ENCODE measurements at regions not wholly inside any gene's neighbourhood (a gene's known extent, or its start where the extent isn't known, plus 50 kb on each side); places are given as distances from the start of the nearest gene placed in this dataset.

GRCh38 chr17:15036238-15036637 is 228.9 kb downstream of the PMP22 start:
- no peak for DNase-seq

- DNase-seq: no peak
Observed at GRCh38 chr17:15031975-15032374, 233.2 kb downstream of the PMP22 start.

- no peak for DNase-seq
Observed at GRCh38 chr17:15029469-15029868, 235.7 kb downstream of the PMP22 start.

DNA sequence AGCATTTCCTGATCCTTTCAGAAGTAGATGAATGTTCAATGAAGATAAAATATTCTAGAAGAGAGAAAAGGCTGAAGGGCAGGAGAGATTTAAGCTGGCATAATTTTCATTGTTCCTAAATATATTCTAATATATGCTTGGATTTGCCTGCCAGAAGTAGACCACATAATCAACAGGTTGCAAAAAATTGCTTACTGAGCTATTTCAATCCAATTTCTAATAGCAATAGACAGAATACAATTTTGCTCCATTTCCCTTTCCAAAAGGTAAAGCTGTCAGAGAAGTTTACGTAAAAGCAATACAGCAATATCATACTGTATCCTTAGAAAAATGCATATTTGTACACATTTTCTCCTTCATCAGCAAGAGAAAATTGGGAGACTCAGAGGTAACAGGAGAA is 237.3 kb downstream of the PMP22 start:
- no peak for DNase-seq

DNA sequence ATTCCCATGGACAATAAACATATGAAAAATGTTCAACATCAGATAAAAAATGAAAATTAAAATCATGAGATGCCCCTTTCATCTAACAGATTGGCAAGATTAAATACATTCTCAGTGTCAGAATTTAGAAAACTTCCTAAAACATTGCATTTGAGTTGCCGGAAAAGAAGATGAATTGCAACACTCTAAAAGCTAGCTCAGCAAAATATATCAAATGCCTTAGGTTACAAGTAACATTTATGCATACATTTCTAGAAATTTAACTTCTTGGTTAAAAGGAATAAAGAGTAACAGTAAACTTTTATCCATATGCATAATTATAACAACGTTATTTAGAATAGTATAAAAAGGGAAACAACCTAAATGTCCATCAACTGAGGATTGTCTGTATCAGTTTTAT is 239.0 kb downstream of the PMP22 start:
- DNase-seq: no peak

DNA sequence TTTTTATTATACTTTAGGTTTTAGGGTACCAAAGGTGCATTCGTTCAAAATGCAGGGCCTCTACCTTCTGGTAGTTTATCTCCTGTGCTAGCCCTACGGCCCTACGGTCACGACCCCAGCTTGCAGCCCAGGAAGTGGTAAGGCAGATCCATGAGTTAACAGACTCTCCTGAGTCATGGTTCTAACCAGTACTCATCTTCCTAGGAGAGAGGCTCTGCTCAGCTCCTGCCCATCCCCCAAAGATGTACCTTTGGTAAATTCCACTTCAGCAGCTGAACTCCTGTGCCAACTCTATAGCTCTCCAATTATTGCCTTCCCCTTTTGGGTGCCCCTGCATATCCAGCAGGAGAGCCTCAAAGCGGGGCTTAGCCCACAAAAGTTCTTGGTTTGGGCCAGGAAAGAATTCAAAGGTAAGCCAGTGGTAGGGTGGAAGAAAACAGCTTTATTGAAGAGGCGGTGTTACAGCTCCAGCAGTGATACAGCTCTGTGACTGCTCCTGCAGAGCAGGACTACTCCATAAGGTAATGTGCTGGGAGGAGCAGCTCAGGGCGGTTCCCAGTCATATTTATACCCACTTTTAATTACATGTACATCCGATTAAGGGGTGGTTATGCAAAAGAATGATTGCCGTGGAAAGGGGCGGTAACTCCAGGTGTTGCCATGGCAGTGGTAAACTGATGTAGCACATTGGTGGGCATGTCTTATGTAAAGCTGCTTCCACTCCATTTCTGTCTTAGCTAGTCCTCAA is 241.4 kb downstream of the PMP22 start:
- no peak for DNase-seq

- DNase-seq: no peak
Observed at GRCh38 chr17:15019158-15019557, 246.0 kb downstream of the PMP22 start.

DNA sequence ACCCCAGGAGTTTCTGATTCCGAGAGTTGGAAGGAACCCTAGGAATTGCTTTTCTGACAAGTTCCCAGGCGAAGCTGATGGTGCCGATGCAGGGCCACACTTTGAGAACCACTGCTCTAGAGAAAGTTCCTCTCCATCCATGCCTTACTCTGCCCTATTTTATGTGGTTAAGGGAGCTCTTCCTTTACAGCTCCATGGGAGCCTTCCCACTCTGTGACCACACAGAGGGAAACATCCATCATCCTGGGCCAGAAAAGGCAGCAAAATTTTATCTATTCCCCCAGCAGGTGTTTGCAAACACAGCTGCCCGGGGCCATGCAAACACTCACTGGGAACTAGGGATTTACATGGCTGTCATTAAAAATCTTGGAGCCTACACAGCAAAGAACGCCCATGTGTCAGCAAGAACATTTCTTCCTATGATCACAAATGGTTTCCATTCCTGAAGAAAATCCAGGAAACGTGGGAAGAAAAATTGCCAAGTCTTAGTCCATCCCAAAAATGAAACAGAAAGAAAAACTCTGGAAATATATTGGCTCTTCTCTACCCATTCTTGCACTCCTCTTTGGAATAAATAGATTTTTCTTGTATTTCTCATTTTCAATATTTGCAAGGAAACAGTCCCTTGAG is 252.7 kb downstream of the PMP22 start:
- no peak for DNase-seq

GRCh38 chr17:15009087-15009486 is 256.0 kb downstream of the PMP22 start:
- no peak for DNase-seq

GRCh38 chr17:15007147-15007553 is 258.0 kb downstream of the PMP22 start:
- no peak for DNase-seq

- no peak for DNase-seq
Observed at GRCh38 chr17:15006421-15007128, 258.6 kb downstream of the PMP22 start.

DNA sequence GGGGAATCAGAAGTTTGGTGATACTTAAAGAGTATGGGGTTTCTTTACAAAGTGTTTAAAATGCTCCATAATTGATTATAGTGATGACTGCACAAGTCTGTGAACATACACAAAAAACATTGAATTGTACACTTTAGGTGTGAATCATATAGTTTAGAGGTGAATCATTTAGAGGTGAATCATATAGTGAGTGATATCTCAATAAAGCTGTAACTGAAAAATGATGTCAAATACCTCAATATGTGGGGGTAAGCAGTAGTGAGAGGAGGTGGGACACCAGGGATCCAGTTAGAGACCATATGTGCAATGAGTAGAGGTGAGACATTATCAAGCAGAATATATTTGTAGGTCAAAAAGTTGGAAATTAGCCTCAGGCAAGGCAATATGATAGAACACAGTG is 264.5 kb downstream of the PMP22 start:
- no peak for DNase-seq

DNA sequence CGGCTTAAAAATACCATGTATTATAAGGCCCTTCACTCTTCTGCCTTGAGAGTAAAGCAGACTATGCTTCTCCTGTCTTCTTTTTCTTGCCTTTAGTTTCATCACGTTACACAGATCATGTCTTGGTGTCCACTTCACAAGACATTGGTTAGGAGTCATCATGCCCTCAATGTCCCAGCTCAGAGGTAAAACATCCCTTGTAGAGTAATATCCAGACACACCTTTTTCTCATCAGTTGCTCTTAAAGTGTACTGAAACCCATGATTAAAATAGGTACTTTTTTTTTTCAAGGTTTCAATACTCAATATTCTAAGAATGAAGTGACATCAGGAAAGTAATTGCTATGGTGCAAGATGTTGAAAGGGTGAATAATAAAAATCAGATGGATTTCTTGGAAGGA is 267.8 kb downstream of the PMP22 start:
- no peak for DNase-seq

GRCh38 chr17:14986127-14986526 is 279.0 kb downstream of the PMP22 start:
- DNase-seq: no peak

- DNase-seq: no peak
Observed at GRCh38 chr17:14972844-14973243, 292.3 kb downstream of the PMP22 start.

GRCh38 chr17:14971054-14971453 is 294.1 kb downstream of the PMP22 start:
- DNase-seq: no peak

DNA sequence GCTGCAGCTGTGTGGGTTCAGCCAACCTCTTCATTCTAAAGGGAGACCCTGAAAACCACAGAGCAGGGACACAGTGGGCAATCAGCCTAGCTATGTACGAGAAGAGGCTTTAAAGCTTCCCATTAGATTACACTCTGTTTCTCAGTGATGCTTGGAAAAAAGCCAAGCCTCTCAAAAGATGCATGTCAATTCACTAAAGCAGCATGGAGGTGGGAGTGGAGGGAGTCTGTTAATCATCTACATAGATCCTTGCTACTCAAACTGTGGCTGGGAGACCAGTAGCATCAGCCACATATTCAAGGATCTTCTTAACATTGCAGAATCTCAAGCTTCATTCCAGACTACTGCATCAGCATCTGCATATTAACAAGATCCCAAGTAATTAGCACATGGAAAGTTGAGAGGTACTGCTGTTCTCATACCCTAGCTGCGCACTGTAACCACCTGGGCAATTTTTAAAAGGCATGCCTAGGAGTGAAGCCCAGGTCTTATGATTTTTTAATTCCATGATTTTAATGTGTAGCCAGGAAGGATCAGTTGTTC is 305.9 kb downstream of the PMP22 start:
- no peak for DNase-seq

GRCh38 chr17:14953405-14953804 is 311.7 kb downstream of the PMP22 start:
- no peak for DNase-seq

DNA sequence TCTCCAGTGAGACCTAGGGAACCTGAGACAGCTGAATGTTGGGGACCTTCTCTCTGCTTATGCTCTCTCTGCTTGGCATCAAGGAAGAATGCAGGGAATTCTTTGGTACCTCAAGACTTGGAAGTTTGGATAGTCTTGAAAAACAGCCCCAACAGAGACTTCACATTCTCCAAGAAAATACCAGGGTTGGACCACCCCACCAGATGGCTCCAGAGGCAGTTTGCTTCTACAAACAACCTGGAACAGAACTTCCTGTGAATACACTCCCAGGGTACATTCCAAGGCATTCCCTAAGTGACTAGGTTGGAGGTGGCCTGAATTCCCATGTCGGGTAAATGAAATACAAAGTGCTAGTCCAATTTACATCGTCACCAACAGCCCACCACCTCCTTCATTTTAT is 314.4 kb downstream of the PMP22 start:
- no peak for DNase-seq

- no peak for DNase-seq
Observed at GRCh38 chr17:14950216-14950615, 314.9 kb downstream of the PMP22 start.

DNA sequence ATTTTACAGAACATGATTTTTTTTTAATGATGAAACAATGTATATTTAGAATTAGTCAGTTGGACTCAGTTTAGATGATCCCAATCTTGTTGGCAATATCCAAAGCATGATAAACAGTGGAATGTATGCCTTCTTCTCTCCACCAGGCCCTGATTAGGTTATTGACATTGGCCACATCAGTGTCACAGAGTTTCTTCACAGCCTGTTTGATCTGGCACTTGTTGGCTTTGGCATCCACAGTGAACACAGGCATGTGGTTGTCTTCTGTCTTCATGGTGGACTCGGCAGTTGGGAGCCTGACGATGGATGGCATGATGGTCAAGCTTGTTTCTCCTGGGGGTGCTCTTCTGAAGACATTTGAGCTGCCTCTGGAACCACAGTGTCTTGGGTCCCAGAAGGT is 317.5 kb downstream of the PMP22 start:
- no peak for DNase-seq

DNA sequence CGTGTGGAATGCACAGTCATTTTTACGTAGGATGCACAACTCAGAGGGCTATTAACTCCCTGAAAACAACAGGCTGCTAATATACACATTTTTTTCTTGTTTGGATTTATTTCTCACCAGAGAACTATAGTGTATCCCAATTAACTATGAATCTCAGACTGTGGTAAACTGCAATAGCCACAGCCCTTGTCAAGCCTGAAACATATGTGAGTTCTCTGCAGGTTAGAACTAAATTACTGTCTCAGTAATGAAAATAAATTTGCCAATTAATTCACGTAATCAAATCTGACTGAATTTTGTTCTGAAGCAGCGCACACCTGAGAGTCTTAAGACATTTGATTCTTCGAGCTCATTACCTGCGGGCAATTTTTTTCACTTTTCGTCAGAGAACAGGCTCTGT is 318.6 kb downstream of the PMP22 start:
- no peak for DNase-seq

DNA sequence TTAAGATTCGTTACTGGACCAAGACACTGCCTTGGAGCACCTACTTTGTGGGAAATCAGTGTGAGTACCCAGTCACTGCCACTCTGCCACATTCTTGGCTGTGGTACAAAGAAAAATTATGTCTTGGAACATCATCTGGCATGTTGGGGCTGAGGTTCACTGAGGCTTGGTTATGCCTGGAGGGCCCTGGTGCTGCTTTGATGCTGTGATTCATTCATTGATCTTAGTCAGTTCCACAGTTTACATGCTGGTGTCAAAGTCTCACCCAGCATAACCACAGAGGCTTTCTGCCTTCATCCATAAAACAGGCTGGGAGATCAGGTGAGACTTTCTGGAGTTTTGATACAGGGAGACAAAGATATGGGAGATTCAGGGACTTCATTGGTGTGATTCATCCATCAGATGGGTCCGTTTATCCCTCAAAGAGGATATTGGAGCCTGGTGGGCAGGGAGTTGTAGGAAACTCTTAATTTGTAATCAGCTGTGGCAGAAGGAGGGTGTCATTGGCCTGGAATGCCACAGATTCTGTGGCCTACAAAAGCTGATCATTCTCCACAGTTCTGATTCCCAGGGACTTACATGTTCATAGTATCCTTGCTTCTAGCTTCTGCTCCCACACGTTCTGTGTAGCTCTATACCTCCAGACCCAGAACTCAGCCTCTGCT is 322.5 kb downstream of the PMP22 start:
- DNase-seq: no peak
